Activated effector memory CD4-positive, alpha-beta T cell treated with Interleukin-2 at 50 U/mL for 16 hours (primary cell): ENCODE measurements at regions not wholly inside any gene's neighbourhood (a gene's known extent, or its start where the extent isn't known, plus 50 kb on each side); places are given as distances from the start of the nearest gene placed in this dataset.

Source experiments
- DNase-seq: peaks from one replicate; pipeline ENCODE4 v3.0.0-alpha.2; 2020

DNA sequence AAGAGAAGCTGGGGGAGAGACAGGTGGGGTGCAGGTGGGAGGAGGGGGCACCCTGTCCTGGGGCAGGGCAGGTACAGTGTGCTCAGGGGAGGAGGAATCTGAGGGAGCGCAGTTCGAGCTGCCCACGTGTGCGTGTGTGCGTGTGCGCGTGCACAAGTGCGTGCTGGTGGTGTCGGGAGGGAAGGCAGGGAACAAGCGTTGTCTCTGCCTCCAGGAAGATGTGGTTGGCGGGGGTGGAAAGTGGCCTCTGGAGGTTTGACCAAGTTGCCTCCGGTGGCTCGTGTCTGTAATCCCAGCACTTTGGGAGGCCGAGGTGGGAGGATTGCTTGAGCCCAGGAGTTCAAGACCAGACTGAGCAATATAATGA lies 49.9 kb upstream of the THY1 start:
- no peak for DNase-seq
